ENCODE measurements at regions not wholly inside any gene's neighbourhood (a gene's known extent, or its start where the extent isn't known, plus 50 kb on each side); places are given as distances from the start of the nearest gene placed in this dataset.
"Not testable (repeated sequence)": the region's sequence is repeated elsewhere in the genome, so short reads cannot be mapped to it uniquely, and the experiment has no call there.

GRCh38 chr6:43997990-43998585 lies 129.2 kb downstream of the MRPL14 start:
- not testable (repeated sequence) for DNase-seq

DNA sequence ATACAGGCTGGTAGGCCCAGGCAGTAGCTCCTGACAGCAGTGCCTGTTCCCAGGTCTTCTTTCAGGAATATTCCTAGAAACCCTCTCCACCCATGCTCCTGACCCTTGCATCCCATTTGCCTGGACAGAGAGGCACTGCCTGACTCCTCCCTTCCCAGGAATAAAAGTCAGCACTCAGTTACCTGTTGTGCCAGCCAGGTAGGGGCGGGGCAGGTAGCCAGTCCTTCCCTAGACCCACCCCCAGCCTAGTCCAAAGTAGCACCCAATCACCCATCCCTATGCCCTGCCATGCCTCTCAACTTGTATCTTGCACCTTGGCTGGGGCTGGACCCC lies 129.9 kb downstream of the MRPL14 start:
- DNase-seq, result no peak

DNA sequence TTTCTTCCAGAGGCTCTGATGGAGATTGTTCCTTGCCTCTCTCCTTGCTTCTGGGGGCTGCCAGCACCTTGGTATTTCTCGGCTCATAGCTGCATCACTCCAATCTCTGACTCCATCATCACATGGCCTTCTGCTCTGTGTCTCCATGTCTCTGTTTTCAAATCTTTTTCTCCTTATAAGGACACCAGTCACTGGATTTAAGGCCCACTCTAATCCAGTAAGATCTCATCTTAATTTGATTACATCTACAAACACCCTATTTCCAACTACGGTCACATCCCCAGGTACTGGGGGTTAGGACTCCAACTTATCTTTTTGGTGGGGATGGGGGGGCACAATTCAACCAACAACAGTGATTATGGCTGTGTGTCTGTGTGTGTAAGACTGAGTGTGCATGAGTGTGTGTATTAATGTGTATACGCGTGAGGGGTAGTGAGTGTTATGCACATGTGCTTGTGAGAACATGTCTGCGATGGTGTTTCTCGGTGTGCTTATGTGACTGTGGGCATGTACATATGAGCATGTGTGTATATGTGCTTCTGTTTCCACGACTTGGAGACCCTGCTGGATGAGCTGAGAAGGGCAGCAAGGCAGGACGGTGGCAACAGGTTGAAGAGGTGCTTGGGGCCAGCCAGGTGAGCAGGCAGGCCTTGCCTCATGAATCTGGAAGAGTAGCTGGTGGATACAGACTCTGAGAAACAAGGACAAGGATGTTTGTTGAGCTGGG lies 130.5 kb downstream of the MRPL14 start:
- no peak for DNase-seq

DNA sequence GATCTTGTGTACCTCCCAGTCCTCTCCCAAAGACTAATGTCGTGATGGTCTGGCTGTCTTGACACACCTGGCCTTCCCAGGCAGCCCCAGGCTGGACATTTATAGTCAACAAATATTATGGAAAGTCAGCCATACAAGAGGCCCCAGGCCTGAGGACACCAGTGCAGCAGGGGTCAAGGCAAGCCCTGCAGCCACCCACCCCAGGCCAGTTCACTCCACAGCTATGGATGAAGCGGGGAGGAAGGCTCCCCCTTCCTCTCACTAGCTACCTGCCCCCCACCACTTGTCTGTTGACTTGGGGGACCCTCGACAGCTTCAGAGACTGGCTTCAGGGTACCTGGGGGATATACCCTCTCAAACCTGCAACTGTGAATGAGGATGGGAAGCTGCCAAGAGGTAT lies 132.1 kb downstream of the MRPL14 start:
- no peak for DNase-seq

GRCh38 chr6:43993881-43994523 lies 133.2 kb downstream of the MRPL14 start:
- DNase-seq, result no peak

GRCh38 chr6:43992783-43993644 lies 134.2 kb downstream of the MRPL14 start:
- DNase-seq, result no peak

DNA sequence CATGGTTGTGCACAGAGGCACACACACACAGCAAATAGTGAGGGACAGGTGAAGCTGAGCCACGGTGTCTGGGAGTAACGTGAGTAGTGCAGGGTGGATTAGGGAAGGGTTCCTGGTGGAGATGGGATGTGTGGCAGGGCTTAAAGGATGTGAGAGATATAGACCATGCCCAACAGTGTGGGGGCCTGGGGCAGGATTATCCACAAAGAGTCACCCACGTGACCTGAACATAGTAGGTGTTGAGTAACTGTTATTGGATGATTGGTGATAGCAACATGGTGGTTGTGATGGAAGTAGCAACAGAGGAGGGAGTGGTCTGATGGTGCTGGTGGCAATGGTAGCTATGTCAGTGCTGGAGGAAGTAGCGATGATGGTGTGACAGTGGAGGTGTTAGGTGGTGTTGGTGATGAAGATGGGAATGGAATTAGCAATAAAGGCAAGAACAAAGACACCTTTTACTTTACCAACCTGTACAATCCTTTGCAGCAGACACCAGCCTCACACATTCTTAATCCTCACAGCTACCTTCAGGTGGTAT lies 135.1 kb downstream of the MRPL14 start:
- no peak for DNase-seq

DNA sequence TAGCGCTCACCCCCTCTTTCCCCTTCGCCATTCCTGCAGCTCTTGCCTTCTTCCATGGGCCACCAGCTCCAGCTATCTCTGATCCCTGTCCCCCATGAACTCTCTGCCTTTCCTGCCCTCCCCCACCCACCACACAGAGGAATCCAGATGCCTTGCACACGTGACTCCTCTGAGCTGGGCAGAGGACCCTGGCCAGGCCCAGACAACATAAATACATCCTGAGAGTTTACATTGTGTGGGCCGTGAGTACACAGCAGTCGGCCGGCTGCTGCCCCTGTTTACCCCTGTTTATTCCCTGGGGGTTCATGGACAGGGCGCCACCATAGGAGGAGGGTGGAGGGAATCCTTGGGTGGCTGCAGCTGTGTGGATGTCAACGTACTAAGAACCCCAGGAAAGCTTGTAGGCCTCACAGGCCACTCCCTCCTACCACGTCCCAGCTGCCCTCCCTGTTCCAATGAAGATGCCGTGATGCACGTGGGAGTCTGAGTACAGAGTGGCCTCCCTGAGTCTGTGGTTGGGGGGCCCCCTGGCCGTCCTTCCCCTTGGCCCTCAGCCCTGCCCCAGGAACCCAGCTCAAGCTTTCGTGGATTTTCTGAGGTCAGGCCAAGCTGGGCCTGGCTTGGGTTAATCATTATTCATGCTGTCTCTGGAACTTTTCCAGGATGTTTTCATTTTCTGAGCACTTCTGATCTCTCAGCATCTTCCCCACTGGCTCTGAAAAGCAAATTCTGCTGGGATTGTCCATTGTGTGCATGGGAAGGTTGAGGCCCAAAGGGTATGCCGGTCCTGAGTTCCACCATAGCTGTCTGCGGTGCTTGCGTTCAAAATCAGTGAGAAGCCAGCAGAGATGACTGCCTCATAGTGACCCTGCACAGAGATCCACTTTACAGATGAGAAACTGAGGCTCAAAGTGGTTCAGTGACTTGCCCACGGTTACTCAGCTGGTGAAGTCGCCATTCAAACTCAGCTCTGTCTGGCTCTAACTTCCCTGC lies 136.3 kb downstream of the MRPL14 start:
- DNase-seq, result no peak

GRCh38 chr6:43990275-43990626 lies 137.0 kb downstream of the MRPL14 start:
- DNase-seq, result no peak

DNA sequence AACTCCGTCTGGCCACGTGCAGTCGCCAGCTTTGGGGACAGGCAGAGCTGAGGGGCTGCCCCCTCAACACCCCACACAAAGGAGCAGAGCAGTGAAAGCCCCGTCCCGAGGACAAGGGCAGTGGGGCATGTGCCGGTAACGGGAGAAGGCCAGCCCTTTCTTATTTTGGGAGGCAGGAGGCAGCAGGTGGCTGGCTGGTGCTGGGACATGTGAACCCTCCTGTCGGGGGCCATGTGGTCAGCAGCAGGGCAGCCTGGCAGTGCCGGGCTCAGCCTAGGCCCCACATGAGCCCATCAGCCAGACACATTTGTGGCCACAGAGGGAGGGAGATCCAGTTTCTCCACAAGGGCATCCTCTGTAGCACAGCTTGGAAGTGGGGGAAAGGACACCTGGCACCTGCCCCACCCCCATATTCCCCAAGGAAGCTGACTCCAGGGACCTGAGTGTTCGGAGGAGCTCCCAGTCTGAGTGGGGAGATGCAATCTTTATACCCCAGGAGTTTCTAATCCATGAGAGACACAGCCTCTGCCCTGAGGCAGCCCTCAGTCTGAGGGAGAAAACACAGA lies 137.6 kb downstream of the MRPL14 start:
- no peak for DNase-seq

GRCh38 chr6:43988801-43989200 lies 138.5 kb downstream of the MRPL14 start:
- no peak for DNase-seq

- DNase-seq, result no peak
These were observed 139.3 kb downstream of the MRPL14 start for GRCh38 chr6:43987838-43988439.

DNA sequence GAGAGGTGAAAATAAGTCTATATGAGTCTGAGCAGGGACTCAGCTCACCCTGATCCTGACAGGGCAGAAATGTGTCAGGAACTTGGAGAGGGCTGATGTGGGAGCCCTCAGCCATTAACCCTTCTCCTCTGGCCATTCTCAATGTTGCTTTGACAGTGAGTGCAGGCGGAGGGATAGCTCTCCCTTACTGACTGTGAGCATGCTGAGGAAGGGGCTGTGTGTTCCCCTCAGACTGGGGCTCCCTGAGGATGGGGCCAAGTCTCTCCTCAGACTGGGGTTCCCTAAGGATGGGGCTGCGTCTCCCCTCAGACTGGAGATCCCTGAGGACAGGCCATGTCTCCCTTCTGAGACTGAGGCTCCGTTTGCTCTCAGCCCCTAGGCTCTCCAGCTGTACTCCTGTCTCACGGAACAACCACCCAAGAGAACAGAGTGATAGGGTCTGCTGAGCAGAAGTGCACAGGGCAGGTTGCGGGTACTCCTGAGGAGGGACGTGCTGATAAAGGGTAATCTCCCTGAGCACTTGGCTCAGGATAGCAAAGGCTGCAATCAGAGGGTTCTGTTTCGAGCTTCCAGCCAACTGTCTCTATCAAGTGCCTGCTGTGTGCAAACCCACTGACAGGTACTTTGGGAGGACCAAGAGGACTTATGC lies 141.0 kb downstream of the MRPL14 start:
- no peak for DNase-seq

DNA sequence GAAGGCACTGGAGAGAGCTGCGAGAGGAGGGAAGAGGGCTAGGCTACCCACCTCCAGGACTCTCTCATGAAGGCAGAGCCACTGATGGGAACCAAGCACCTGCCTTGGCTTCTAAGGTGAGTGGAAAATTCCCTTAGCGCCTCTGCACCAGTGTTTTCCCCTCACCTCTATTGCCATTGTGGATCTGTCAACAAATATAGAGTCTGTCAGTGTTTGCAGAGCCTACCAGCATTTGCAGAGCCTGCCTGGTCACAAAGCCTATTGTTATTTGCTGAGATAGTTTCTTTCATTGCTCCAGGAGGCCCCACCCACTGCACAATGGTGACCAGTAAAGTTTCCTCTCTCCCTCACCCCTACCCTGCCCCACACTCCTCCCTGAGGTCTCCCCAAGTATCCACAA lies 141.9 kb downstream of the MRPL14 start:
- DNase-seq, result no peak

- peak; percentile 26 for DNase-seq
These were observed 142.6 kb downstream of the MRPL14 start for GRCh38 chr6:43984442-43985321.

GRCh38 chr6:43983632-43984031 lies 143.6 kb downstream of the MRPL14 start:
- peak; percentile 16 for DNase-seq

- peak; percentile 32 for DNase-seq
These were observed 144.1 kb downstream of the MRPL14 start for GRCh38 chr6:43983191-43983590.

DNA sequence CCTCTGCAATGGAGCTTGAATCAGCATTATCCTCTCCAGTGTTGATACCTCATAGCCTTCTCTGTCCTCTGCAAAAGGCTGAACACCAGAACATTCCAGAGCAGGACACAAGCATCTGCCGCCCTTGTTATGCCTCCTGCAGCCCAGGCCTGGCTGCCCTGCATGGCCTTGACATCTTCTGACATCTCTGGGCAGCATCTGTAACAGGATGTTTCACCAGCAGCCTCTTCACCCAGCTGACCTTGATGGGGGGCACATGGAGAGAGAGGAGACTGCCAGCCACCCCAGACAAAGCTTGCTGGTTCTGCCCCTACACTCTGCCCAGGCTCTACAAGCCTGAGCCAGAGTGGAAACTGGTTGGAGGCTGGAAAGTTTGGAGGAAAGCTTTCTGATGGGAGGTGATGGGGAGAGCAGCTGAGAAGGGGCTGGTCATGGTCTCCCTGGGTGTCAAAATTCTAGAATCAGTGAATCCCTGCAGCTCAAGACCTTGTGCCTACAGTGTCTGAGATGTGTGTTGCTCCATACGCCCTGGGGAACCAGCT lies 145.1 kb downstream of the MRPL14 start:
- DNase-seq, result peak; percentile 27

- peak; percentile 51 for DNase-seq
These were observed 145.8 kb downstream of the MRPL14 start for GRCh38 chr6:43981363-43981990.

Measured in islet precursor cell (in vitro differentiated cells).